ENCODE measurements at regions not wholly inside any gene's neighbourhood (a gene's known extent, or its start where the extent isn't known, plus 50 kb on each side); places are given as distances from the start of the nearest gene placed in this dataset.
"Not testable (repeated sequence)": the region's sequence is repeated elsewhere in the genome, so short reads cannot be mapped to it uniquely, and the experiment has no call there.

- no peak for DNase-seq
These were observed 183.6 kb upstream of the IRX4 start for GRCh38 chr5:2066373-2066772.

GRCh38 chr5:2063380-2063779 lies 180.7 kb upstream of the IRX4 start:
- not testable (repeated sequence) for DNase-seq

- DNase-seq, result no peak
These were observed 170.0 kb upstream of the IRX4 start for GRCh38 chr5:2052687-2053086.

- DNase-seq, result no peak
These were observed 167.2 kb upstream of the IRX4 start for GRCh38 chr5:2049876-2050275.

- no peak for DNase-seq
These were observed 165.9 kb upstream of the IRX4 start for GRCh38 chr5:2048664-2049063.

- no peak for DNase-seq
These were observed 164.7 kb upstream of the IRX4 start for GRCh38 chr5:2047341-2047927.

DNA sequence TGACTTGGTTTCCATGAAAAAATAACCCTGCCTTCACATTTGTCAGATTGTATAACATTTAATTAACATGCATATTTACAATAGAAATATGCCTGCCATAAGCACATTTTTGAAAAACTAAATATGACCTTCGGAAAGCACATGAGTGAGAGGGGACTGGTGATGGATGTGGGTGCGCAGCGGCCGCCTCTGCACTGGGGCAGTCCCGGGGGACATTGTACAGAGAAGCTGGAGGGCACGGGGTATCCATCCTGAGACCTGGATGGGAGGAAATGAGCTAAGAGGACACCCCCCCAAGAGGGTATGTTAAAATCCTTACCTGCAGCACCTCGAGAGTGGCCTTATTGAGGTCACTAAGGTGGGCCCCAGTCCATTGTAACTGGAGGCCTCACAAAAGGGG lies 161.3 kb upstream of the IRX4 start:
- DNase-seq, result no peak

GRCh38 chr5:2039180-2039531 lies 156.4 kb upstream of the IRX4 start:
- DNase-seq, result no peak

DNA sequence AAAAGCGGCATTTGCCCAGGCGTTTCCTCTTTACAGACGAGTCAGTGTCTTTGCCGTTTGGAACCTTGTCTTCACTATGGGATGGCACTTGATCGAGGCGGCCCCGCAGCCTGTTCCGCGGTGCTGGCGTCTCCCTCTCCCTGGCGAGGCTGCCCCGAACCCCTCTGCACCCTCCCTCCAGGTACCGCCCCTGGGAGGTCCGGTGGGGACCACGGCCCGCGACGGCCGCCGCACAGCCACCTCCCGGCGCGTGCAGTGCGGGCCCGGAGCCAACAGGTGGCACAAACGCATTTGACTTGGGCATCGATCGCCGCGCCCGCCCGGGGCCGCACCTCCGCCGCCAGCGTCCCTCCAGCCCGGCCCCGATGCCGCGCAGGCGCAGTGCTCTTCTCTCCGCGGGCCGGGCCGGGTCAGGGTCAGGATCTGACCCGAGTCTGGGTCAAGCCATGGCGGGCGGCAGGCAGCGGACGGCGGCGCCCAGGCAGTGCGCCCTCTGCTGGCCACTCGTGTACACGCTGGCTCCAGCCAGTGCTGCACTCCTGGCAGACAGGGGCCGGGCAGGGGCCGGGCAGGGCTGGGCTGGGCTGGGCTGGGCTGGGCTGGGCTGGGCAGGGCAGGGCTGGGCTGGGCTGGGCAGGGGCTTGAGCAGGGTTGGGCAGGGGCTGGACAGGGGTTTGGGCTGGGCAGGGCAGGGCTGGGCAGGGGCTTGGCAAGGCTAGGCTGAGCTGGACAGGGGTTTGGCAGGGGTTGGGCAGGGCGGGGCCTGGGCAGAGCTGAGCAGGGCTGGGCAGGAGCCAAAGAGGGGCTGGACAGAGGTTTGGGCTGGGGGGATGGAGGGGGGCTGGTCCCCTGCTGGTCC lies 155.8 kb upstream of the IRX4 start:
- no peak for DNase-seq

- DNase-seq, result no peak
These were observed 154.2 kb upstream of the IRX4 start for GRCh38 chr5:2036885-2037284.

GRCh38 chr5:2032432-2032831 lies 149.7 kb upstream of the IRX4 start:
- no peak for DNase-seq

DNA sequence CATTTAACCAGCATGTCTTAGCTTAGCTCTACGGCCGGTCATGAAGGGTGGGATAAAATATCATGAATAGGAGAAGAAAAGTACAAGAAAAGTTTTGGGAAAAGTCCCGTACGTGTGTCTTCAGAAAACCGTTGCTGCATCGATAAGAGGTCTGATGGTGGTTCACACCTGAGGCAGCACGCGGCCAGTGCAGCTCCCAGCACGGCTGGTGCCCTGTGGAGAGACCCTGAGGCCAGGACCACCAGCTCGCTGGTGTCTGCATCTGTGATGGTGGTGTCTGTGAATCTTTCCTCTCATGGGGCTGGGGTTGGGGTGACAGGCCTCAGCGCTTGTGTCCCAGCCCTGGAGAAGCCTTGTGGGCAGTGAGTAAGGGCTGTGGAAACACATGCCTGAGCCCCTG lies 148.9 kb upstream of the IRX4 start:
- no peak for DNase-seq

DNA sequence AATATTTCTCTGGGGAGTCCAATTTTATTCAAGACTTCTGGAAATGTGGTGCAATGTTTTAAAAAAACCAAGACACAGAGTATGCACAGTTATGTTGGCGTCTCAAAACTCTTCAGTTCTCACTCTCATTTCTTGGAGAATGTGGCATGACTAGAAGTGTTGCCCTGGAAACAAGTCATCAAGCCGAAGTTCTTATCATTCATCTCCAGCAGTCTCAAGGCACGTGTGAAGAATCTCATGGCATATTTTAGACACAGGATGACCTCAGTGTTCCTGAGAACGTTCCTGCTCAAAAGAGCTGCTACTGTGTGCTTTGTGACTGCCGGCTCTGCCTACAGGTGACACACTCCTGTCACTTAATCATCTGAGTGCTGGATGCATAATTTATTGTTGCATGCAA lies 147.4 kb upstream of the IRX4 start:
- DNase-seq, result no peak

DNA sequence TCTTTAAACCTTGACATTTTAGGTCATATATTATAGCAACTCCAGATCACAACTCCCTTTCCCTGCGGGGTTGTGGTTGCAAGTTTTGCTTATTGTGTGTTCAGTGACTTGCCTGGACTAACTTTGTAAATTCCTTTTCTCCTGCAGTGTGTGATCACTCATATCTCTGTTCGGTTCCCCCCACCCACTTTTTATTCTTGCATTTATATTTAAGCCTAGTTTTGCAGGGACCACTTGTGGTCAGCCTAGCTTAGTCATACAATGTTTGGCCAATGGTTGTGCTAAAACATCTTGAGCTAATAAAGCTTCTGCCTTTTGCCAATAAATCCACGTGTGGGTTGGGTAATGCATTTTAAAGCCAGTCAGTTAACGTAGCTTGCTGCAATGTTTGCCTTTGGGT lies 146.5 kb upstream of the IRX4 start:
- DNase-seq, result no peak

DNA sequence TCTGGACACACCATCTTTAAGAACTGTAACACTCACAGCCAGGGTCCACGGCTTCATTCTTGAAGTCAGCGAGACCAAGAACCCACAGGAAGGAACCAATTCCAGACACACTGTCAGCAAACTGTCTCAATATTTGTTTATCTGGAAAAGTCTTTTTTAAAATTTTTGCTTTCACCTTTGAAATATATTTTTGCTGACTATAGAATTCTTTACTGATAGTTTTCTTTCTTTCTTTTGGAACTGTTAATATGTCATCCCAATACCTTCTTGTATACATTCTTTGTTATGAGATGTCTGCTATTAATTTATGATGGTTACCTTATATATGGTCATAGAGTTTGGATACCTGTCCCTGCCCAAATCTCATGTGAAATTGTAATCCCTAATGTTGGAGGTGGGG lies 145.1 kb upstream of the IRX4 start:
- no peak for DNase-seq

DNA sequence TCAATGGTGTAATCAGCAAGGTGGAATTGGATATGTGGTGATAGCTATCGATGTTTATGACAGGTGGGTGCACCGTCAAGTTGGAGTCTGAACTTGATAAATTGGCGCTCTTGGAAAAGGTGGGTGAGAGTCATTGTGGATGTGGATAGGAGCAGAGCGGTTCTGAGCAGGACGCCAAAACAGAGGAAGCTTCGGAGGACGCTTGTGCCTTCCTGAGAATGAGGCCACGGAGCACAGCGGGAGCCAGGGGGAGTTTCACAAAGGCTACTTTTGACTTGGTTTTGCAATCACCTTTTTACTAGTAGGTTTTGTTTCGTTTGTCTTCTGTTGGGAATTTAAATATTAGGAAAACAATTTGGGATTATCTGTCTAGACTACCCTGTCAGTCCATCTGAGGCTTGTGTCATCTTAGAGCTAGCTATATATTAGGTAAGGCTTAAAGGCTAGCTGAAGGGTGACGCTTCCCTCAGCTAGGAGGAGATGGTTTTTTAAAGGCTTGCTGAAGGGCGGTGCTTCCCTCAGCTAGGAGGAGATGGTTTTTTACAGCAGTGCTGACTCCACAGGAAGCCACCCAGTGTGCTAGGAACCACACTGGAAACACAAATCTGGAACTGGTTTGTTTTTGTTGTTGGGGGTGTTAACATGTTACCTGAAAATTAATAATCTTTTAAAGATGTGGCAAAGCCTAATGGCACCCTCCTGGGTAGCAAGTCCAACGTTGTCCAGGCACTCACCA lies 142.4 kb upstream of the IRX4 start:
- DNase-seq, result no peak

DNA sequence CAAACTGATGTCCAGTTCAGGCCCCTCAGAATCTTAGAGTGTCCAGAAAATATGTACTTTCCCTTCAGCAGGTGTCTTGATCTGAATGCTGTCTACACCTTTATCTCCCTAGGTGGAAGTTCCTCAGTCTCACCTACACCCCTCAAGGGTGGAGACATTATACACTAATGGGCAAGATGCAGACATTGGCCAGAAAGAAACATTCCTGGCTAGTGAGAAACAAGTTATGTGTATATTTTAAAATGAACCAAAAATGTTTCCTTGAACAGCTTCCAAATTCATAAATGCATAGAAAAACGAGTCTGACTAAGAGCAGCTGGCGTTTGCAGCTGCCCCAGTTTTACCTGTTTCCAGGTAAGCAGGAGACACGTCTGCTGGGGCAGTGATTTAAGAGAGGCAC lies 140.5 kb upstream of the IRX4 start:
- no peak for DNase-seq

GRCh38 chr5:2022436-2022835 lies 139.7 kb upstream of the IRX4 start:
- no peak for DNase-seq

DNA sequence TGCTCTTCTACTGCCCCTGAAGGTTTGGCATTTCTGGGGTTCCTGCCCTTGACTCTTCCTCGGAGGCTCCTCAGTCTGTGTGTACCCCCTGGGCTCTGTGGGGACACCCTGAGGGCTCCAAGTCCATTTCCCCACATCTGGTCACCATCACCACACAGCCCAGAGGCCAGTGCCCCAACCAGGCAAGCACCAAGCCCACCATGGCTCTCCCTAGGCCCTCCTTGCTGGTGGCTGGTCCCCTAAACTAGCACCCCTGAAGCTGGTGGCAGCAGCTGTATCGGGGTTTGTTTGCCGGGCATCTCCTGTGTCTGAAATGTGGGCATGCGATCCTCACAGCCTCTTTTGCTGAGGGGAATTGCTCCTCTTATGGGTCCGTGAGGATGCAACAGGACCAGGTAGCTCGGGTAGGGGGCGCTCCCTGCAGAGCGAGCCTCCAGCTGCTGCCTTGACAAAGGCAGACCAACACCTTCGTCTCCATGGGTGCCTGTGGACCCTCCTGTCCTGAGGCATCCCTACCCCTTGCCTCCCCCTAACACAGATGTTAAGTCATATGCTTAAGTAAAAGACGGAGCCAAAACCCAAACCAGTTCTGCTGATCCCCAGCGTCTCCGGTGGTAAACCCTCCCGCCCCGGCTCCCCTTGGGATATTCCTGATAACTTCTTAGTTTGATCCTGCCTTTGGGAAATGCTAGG lies 138.9 kb upstream of the IRX4 start:
- DNase-seq, result no peak

GRCh38 chr5:2020730-2021129 lies 138.0 kb upstream of the IRX4 start:
- no peak for DNase-seq

DNA sequence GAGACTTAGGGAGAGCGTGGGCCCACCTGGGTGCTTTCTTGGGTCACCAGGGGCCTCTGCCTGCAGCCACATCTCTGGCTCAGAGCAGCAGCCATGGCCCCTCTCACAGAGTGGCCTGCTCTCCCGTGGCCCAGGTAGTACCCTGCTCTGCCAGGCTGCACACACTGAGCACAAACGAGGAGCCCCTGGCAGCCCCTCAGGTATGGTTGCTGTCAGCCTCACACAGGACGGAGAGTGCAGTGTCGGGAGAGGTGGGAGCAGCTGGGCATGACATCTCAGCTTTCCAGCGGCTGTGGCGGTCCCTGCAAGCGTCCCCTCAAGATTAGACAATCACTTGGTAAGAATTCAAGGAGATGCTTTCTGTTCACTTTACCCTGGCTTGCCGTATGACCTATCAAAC lies 137.0 kb upstream of the IRX4 start:
- DNase-seq, result no peak

- no peak for DNase-seq
These were observed 135.6 kb upstream of the IRX4 start for GRCh38 chr5:2018390-2018724.

DNA sequence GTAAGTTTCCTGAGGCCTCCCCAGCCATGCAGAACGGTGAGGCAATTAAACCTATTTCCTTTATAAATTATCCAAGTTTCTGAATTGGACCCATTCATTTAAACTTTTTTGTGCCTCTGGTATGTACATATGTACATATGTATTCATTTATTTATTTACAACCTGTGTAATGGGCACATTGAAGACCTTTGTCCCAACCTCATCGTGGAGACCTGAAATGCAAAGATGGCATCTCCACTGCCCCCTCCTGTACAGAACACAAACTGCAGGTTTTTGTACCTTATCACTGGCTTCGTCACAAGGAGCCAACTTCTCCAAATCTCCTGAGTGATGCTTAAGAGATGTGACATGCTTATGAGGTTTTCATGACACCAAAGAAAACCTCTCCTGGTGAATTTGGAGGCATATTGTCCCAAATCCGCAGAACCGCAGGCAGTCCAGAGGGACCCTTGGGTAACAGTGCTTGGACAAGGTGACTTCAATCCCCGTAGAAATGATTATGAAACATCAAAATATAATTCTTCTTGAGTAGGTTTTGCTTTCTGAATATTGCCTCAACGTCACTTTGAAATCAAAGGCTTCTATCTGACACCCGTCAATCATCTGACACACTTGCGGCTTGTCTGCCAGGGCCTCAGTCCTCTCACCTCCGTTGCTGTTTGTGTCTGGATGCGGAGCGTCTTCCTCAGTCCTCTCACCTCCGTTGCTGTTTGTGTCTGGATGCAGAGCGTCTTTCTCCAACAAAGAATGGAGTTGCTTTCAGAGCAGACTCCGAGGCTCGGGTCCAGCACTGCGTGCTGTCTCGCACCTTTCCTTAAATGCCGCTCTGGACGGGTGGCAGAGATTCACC lies 135.0 kb upstream of the IRX4 start:
- no peak for DNase-seq
